C4-2B (cell line): ENCODE measurements at regions not wholly inside any gene's neighbourhood (a gene's known extent, or its start where the extent isn't known, plus 50 kb on each side); places are given as distances from the start of the nearest gene placed in this dataset.

Source experiments
- CTCF ChIP-seq: fragments of 450-650 bp; conservative IDR thresholded peaks from 2 replicates; pipeline ENCODE4 v1.5.1; 2017; ENCODE audit warnings: mild to moderate bottlenecking
- ZFX ChIP-seq: fragments of 450-650 bp; IDR thresholded peaks from 2 replicates; pipeline ENCODE4 v1.6.1; 2017

DNA sequence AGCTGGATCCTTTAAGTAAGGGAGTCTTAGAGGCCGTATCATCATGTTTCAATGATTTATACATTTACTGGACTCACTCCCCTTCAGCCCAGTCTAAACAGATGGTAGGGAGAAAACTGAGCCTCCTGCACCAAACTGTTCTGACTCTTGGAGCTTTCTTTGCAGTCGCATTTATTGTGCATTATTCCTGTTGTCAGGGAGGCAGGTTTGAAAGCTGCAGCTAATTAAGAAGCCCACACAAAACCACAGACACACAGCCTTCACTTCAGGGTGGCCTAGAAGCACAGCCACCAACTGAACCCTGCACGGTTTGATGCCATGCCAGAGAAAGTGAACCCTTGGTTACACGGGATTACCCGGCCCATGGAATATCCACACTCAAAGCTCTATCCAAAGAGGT lies 911.0 kb downstream of the UQCRFS1 start:
- TF ChIP-seq CTCF, result no peak
- no peak for TF ChIP-seq ZFX
